ENCODE measurements at regions not wholly inside any gene's neighbourhood (a gene's known extent, or its start where the extent isn't known, plus 50 kb on each side); places are given as distances from the start of the nearest gene placed in this dataset.
"Not testable (repeated sequence)": the region's sequence is repeated elsewhere in the genome, so short reads cannot be mapped to it uniquely, and the experiment has no call there.

DNA sequence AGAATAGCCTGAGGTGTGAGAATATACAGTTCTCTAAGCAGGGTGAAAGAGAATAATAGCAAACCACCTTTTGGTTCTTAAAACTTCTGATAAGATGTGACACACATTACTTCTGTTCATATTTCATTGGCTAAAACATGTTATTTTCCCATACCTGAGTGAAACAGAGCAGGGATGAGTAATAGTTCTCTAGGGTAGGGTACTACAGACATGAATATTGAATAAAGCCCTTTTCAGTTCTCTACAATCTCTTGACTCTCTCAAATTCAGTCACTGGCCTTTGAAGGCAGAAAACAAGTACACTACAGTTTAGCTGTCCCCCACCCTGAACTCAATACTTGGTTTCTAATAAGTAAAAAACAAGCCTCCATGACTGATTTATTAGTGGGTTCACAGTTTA lies 454.1 kb upstream of the MDGA2 start:
- no peak overlapping the region for H3K4me3 Mint-ChIP-seq

DNA sequence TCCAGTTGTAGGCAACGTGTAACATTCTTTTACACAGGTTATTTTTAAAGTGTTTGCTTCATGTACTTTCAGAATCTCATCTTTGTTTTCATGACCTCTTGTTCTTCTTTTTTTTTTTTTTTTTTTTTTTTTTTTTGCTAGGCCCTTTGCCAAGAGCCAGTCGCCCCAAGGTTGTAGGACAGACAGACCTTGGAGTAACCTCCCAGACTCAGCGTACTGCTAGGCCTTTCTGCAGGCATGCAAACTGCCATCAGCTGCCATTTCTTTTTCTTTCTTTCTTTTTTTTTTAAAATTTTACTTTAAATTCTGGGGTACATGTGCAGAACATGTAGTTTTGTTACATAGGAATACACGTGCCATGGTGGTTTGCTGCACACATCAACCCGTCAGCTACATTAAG lies 452.3 kb upstream of the MDGA2 start:
- H3K9me3 Mint-ChIP-seq, result no peaks in the 10 kb centered on the region
- H3K27me3 Mint-ChIP-seq (ENCODE audit: low read depth), result no peaks in the 10 kb centered on the region
- DNase-seq, result no peak
- H3K36me3 Mint-ChIP-seq (ENCODE audit: low read depth), result no peaks in the 10 kb centered on the region
- CTCF ChIA-PET, result no interaction called here
- intact Hi-C loops (cut with micrococcal nuclease), result no loop called here
- no peak overlapping the region for H3K27ac Mint-ChIP-seq
- H3K4me1 Mint-ChIP-seq (ENCODE audit: low read depth), result no peaks in the 10 kb centered on the region
- no peak overlapping the region for H3K4me3 Mint-ChIP-seq

More for the DNA sequence above, 454.1 kb upstream of the MDGA2 start:
- no peaks in the 10 kb centered on the region for H3K9me3 Mint-ChIP-seq
- no peaks in the 10 kb centered on the region for H3K36me3 Mint-ChIP-seq (ENCODE audit: low read depth)
- intact Hi-C loops (cut with micrococcal nuclease), result no loop called here
- H3K27ac Mint-ChIP-seq, result no peak overlapping the region
- CTCF ChIA-PET, result no interaction called here
- no peak for DNase-seq
- no peaks in the 10 kb centered on the region for H3K27me3 Mint-ChIP-seq (ENCODE audit: low read depth)
- H3K4me1 Mint-ChIP-seq (ENCODE audit: low read depth), result no peaks in the 10 kb centered on the region

- H3K27me3 Mint-ChIP-seq (ENCODE audit: low read depth), result no peaks in the 10 kb centered on the region
- DNase-seq, result no peak
- no peaks in the 10 kb centered on the region for H3K9me3 Mint-ChIP-seq
- CTCF ChIA-PET, result no interaction called here
- intact Hi-C loops (cut with micrococcal nuclease), result no loop called here
- no peak overlapping the region for H3K27ac Mint-ChIP-seq
- H3K4me1 Mint-ChIP-seq (ENCODE audit: low read depth), result no peaks in the 10 kb centered on the region
- no peak overlapping the region for H3K4me3 Mint-ChIP-seq
- no peaks in the 10 kb centered on the region for H3K36me3 Mint-ChIP-seq (ENCODE audit: low read depth)
These were observed 450.2 kb upstream of the MDGA2 start for GRCh38 chr14:48125654-48126053.

DNA sequence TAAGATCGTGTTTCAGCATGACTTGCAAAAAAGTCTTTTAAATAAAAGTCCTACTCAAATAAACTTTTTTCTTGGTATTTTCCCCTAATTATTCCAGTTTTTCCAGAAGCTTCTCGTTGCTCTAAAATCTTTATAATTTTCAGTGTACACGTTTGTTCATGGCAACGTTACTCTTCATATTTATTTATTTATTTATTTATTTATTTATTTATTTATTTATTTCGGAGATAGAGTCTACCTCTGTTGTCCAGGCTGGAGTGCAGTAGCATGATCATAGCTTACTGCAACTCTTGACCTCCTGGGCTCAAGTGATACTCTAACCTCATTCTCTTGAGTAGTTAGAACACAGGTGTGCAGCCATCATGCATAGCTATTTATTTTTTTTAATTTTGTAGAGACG lies 438.3 kb upstream of the MDGA2 start:
- H3K9me3 Mint-ChIP-seq, result peaks cover 5% of the 10 kb centered on the region
- no peak for DNase-seq
- no peaks in the 10 kb centered on the region for H3K36me3 Mint-ChIP-seq (ENCODE audit: low read depth)
- no peaks in the 10 kb centered on the region for H3K27me3 Mint-ChIP-seq (ENCODE audit: low read depth)
- H3K4me1 Mint-ChIP-seq (ENCODE audit: low read depth), result no peaks in the 10 kb centered on the region
- intact Hi-C loops (cut with micrococcal nuclease), result no loop called here
- no peak overlapping the region for H3K27ac Mint-ChIP-seq
- CTCF ChIA-PET, result no interaction called here
- no peak overlapping the region for H3K4me3 Mint-ChIP-seq

GRCh38 chr14:48111151-48111550 lies 435.7 kb upstream of the MDGA2 start:
- DNase-seq, result no peak
- Mint-ChIP-seq H3K36me3 (ENCODE audit: low read depth) (no peaks in the 10 kb centered on the region), H3K9me3 (peaks cover 5% of the 10 kb centered on the region), H3K27ac (no peak overlapping the region), H3K27me3 (ENCODE audit: low read depth) (no peaks in the 10 kb centered on the region), H3K4me3 (no peak overlapping the region), H3K4me1 (ENCODE audit: low read depth) (no peaks in the 10 kb centered on the region)
- CTCF ChIA-PET, result no interaction called here
- intact Hi-C loops (cut with micrococcal nuclease), result no loop called here

DNA sequence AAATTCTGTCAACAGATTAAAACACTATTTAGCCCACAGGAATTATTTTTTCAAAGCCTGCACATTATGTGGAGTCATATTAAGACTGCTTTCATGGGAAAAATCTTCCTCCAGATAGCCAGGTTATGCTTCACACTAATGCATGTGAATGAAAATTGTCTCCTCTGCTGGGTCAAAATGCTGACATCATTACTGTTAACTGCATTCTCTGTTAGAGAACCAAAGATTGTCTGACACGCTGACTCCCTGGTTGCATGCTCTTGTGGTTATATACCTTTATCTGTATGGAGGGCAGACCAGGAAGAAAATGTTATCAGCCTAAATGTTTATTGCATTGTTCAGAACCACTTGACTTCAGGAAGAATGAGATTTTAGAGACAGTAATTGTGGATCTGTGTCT lies 432.2 kb upstream of the MDGA2 start:
- DNase-seq, result no peak
- CTCF ChIA-PET, result no interaction called here
- no peaks in the 10 kb centered on the region for H3K36me3 Mint-ChIP-seq (ENCODE audit: low read depth)
- intact Hi-C loops (cut with micrococcal nuclease), result no loop called here
- peaks cover 5% of the 10 kb centered on the region for H3K9me3 Mint-ChIP-seq
- no peaks in the 10 kb centered on the region for H3K27me3 Mint-ChIP-seq (ENCODE audit: low read depth)
- H3K27ac Mint-ChIP-seq, result no peak overlapping the region
- no peaks in the 10 kb centered on the region for H3K4me1 Mint-ChIP-seq (ENCODE audit: low read depth)
- no peak overlapping the region for H3K4me3 Mint-ChIP-seq

GRCh38 chr14:48096897-48097296 lies 421.5 kb upstream of the MDGA2 start:
- no peak overlapping the region for H3K4me3 Mint-ChIP-seq
- no peaks in the 10 kb centered on the region for H3K4me1 Mint-ChIP-seq (ENCODE audit: low read depth)
- H3K27ac Mint-ChIP-seq, result no peak overlapping the region
- no peak for DNase-seq
- intact Hi-C loops (cut with micrococcal nuclease), result no loop called here
- H3K27me3 Mint-ChIP-seq (ENCODE audit: low read depth), result no peaks in the 10 kb centered on the region
- H3K9me3 Mint-ChIP-seq, result peaks cover 7% of the 10 kb centered on the region
- CTCF ChIA-PET, result no interaction called here
- H3K36me3 Mint-ChIP-seq (ENCODE audit: low read depth), result no peaks in the 10 kb centered on the region

DNA sequence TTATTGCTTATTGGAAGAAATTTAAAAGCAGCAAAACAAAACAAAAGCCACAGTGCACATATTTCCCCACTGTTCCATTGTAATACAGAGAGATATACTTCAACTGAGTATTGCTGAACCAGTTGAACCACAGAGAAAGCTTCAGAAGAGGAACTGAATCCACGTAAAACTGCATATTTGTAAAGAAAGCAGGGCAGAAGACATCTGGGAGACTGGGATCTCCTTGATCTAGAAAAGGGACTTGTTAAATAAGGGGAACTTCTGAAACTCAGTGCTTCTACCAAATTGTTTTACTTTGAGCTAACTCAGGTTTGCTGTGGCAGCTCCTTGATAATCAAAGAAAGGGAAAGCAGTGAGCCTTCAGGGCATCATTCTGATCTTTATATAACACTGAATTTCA lies 411.1 kb upstream of the MDGA2 start:
- intact Hi-C loops (cut with micrococcal nuclease), result no loop called here
- H3K27ac Mint-ChIP-seq, result no peak overlapping the region
- CTCF ChIA-PET, result no interaction called here
- no peak for DNase-seq
- H3K36me3 Mint-ChIP-seq (ENCODE audit: low read depth), result no peaks in the 10 kb centered on the region
- no peaks in the 10 kb centered on the region for H3K27me3 Mint-ChIP-seq (ENCODE audit: low read depth)
- H3K9me3 Mint-ChIP-seq, result no peaks in the 10 kb centered on the region
- H3K4me3 Mint-ChIP-seq, result no peak overlapping the region
- H3K4me1 Mint-ChIP-seq (ENCODE audit: low read depth), result no peaks in the 10 kb centered on the region

GRCh38 chr14:48075487-48075886 lies 400.1 kb upstream of the MDGA2 start:
- Mint-ChIP-seq H3K27ac (no peak overlapping the region), H3K4me1 (ENCODE audit: low read depth) (no peaks in the 10 kb centered on the region), H3K9me3 (peaks cover 2% of the 10 kb centered on the region), H3K36me3 (ENCODE audit: low read depth) (no peaks in the 10 kb centered on the region), H3K27me3 (ENCODE audit: low read depth) (no peaks in the 10 kb centered on the region), H3K4me3 (no peak overlapping the region)
- CTCF ChIA-PET, result no interaction called here
- no peak for DNase-seq
- intact Hi-C loops (cut with micrococcal nuclease), result no loop called here

- CTCF ChIA-PET, result no interaction called here
- no peaks in the 10 kb centered on the region for H3K36me3 Mint-ChIP-seq (ENCODE audit: low read depth)
- no peak overlapping the region for H3K27ac Mint-ChIP-seq
These were observed 377.6 kb upstream of the MDGA2 start for GRCh38 chr14:48052973-48053372.

GRCh38 chr14:48035836-48036235 lies 360.4 kb upstream of the MDGA2 start:
- Mint-ChIP-seq H3K9me3 (peaks cover 29% of the 10 kb centered on the region), H3K36me3 (ENCODE audit: low read depth) (no peaks in the 10 kb centered on the region), H3K4me3 (no peak overlapping the region), H3K27ac (no peak overlapping the region), H3K27me3 (ENCODE audit: low read depth) (no peaks in the 10 kb centered on the region), H3K4me1 (ENCODE audit: low read depth) (no peaks in the 10 kb centered on the region)
- intact Hi-C loops (cut with micrococcal nuclease), result no loop called here
- CTCF ChIA-PET, result no interaction called here
- no peak for DNase-seq

More at GRCh38 chr14:48052973-48053372, 377.6 kb upstream of the MDGA2 start:
- H3K27me3 Mint-ChIP-seq (ENCODE audit: low read depth), result no peaks in the 10 kb centered on the region
- H3K4me1 Mint-ChIP-seq (ENCODE audit: low read depth), result no peaks in the 10 kb centered on the region
- H3K4me3 Mint-ChIP-seq, result no peak overlapping the region
- DNase-seq, result no peak
- peaks cover 8% of the 10 kb centered on the region for H3K9me3 Mint-ChIP-seq
- intact Hi-C loops (cut with micrococcal nuclease), result no loop called here

DNA sequence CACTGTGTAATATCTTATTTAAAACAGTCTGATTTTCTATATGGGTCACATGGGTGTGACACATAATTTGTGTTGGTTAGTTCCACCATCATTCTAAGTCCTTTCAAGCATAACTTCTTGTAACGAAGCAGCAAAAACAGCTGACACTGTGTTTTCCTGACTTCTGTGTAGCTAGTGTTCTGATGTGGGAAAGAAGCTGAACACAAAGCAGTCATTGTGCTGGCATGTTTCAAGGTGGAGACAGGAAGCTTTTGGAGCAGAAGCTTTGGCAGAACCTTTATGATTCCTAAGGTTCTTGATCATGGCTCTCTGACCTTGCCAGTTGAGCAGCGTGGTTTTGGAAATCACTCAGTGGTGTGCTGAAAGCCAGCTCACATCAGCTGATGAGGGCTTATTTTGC lies 351.7 kb upstream of the MDGA2 start:
- no peak overlapping the region for H3K4me3 Mint-ChIP-seq
- CTCF ChIA-PET, result no interaction called here
- H3K27me3 Mint-ChIP-seq (ENCODE audit: low read depth), result no peaks in the 10 kb centered on the region
- H3K9me3 Mint-ChIP-seq, result peaks cover 4% of the 10 kb centered on the region
- intact Hi-C loops (cut with micrococcal nuclease), result no loop called here
- H3K4me1 Mint-ChIP-seq (ENCODE audit: low read depth), result no peaks in the 10 kb centered on the region
- H3K27ac Mint-ChIP-seq, result no peak overlapping the region
- no peaks in the 10 kb centered on the region for H3K36me3 Mint-ChIP-seq (ENCODE audit: low read depth)
- DNase-seq, result no peak

DNA sequence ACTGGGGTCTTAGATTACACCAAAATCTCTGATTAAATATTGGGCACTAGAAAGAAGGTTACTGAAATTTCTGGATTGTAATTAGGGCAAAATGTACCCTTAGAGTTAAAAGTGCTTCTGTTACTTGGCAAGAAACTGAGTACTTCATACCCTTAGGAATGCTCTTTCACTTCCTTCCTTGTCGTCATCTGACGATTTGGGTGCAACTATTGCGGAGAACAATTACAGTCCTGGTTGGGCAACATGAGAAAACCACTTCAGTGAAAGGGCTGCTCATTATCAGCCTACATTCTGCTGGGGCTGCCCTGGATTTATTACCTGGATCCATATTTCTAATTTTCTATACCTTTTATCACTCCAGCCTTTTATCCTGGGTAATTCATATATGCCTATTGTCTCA lies 348.5 kb upstream of the MDGA2 start:
- H3K27me3 Mint-ChIP-seq (ENCODE audit: low read depth), result no peaks in the 10 kb centered on the region
- CTCF ChIA-PET, result interaction anchor here (0.5 kb wide), 1 partner anchor 405 kb away, joined by 3 read pairs; no protein-coding TSS in a partner anchor
- intact Hi-C loops (cut with micrococcal nuclease), result no loop called here
- H3K36me3 Mint-ChIP-seq (ENCODE audit: low read depth), result no peaks in the 10 kb centered on the region
- H3K4me1 Mint-ChIP-seq (ENCODE audit: low read depth), result no peaks in the 10 kb centered on the region
- no peak for DNase-seq
- H3K27ac Mint-ChIP-seq, result no peak overlapping the region
- H3K9me3 Mint-ChIP-seq, result no peaks in the 10 kb centered on the region
- H3K4me3 Mint-ChIP-seq, result no peak overlapping the region

- H3K4me1 Mint-ChIP-seq (ENCODE audit: low read depth); H3K36me3 Mint-ChIP-seq (ENCODE audit: low read depth); DNase-seq; H3K4me3 Mint-ChIP-seq; H3K9me3 Mint-ChIP-seq; H3K27ac Mint-ChIP-seq; intact Hi-C loops (cut with micrococcal nuclease); H3K27me3 Mint-ChIP-seq (ENCODE audit: low read depth); CTCF ChIA-PET: not testable (repeated sequence)
These were observed 336.1 kb upstream of the MDGA2 start for GRCh38 chr14:48011484-48011883.
